Thyroid gland (tissue), 4 donors: ENCODE measurements at regions not wholly inside any gene's neighbourhood (a gene's known extent, or its start where the extent isn't known, plus 50 kb on each side); places are given as distances from the start of the nearest gene placed in this dataset.

Source experiments
- DNase-seq, 2 donors: peaks; one replicate each; pipeline ENCODE4 v3.0.0-alpha.2; 2019
- H3K27ac ChIP-seq, 3 donors: fragments of 200-600 bp; sonication (generic); 1 replicate in 2 of 3; 2 replicates in 1 of 3; pipeline ENCODE4 v1.5.1; 2016 to 2019; ENCODE audit warnings: mild to moderate bottlenecking in 1 of 3, moderate library complexity in 1 of 3
- H3K27me3 ChIP-seq: fragments of 200-600 bp; sonication (generic); one replicate; pipeline ENCODE4 v1.5.1; 2019
- H3K36me3 ChIP-seq, 2 donors: fragments of 200-600 bp; sonication (generic); one replicate each; pipeline ENCODE4 v1.5.1; 2016 to 2019
- H3K4me1 ChIP-seq, 2 donors: fragments of 200-600 bp; sonication (generic); one replicate each; pipeline ENCODE4 v1.5.1; 2017 to 2019
- H3K4me3 ChIP-seq, 3 donors: fragments of 200-600 bp; sonication (generic); replicated peaks in 1 of 3; 1 replicate in 2 of 3; 2 replicates in 1 of 3; pipeline ENCODE4 v1.5.1; 2016; ENCODE audit warnings: mild to moderate bottlenecking in 1 of 3
- H3K9me3 ChIP-seq: fragments of 200-600 bp; sonication (generic); one replicate; pipeline ENCODE4 v1.5.1; 2017
- CTCF ChIP-seq, 6 experiments: fragments of 200-600 bp in 3 of 6; fragments of 450-650 bp in 3 of 6; sonication (generic) in 3 of 6; IDR thresholded peaks; one replicate each; pipeline ENCODE4 v1.5.1; 2016 to 2019; ENCODE audit warnings: antibody characterized with exemption in 6 of 6, mild to moderate bottlenecking in 2 of 6, inconsistent platforms in 1 of 6, moderate library complexity in 1 of 6
- POLR2A ChIP-seq, 2 donors: fragments of 450-650 bp; IDR thresholded peaks; one replicate each; pipeline ENCODE4 v1.6.1; 2017; ENCODE audit warnings: antibody characterized with exemption in 2 of 2, mild to moderate bottlenecking in 2 of 2, moderate library complexity in 1 of 2
- WGBS, 2 donors: methylation state at CpG; one replicate each; pipeline ENCODE4 v1.1.5; 2017; 5-methylcytosine and 5-hydroxymethylcytosine counted together
- intact Hi-C: fragments of 100-400 bp; cut with DNase I; formaldehyde crosslinking; loops from one replicate; pipeline ENCODE4 v1.15.1; 2023

DNA sequence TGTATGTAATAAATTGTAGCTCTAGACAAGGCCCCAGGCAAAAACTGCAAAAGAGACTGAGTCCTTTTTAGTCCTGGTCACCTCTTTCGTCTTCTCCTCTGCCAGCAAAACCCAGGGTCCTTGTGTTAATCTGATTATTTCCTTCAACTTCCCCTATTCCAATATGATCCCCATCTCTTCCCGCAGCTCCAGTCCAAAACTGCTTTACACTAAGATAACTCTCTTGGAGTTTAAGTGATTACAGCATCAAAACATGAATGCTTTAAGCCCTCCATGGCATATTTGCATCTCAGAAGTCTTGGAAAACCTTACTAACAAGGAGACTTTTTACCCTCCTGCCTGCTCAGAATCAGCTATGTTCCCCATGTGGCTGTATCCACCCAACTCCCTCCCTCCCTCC lies 59.3 kb downstream of the MAGEA1 start:
- Histone ChIP-seq H3K27me3 (no peaks in the 10 kb centered on the region), H3K9me3 (no peaks in the 10 kb centered on the region), H3K4me3 (no peak overlapping the region), H3K27ac (no peak overlapping the region), H3K4me1 (no peaks in the 10 kb centered on the region), H3K36me3 (no peaks in the 10 kb centered on the region)
- no peak for DNase-seq
- WGBS, 2 donors = 92 to 100% methylated on average over 2 of the region's 2 CpGs
- intact Hi-C loops = no loop called here
- TF ChIP-seq CTCF (IDR thresholded peaks at IDR 0.05) (no peak), POLR2A (IDR thresholded peaks at IDR 0.05) (no peak)
